ENCODE measurements at regions not wholly inside any gene's neighbourhood (a gene's known extent, or its start where the extent isn't known, plus 50 kb on each side); places are given as distances from the start of the nearest gene placed in this dataset.

GRCh38 chr13:97798836-97799235, 154.6 kb upstream of the IPO5 start:
- ATAC-seq (no peak), FAIRE-seq (no peak), DNase-seq (ENCODE audit: low read depth in 1 of 2, low spot score in 1 of 2) (no peak)
- ChIA-PET POLR2A (no interaction called here), CTCF (interaction anchor here (1.7 kb wide), 1 partner anchor 7 kb away, joined by 10 read pairs; no protein-coding TSS in a partner anchor)
- no peak for TF ChIP-seq ZFP36 (IDR thresholded peaks at IDR 0.05; ENCODE audit: borderline replicate concordance, partially characterized antibody)
- no peak for TF ChIP-seq NPAS2 (CRISPR knock-in tag; IDR thresholded peaks at IDR 0.05; ENCODE audit: borderline replicate concordance)
- TF ChIP-seq RARB (CRISPR knock-in tag; IDR thresholded peaks at IDR 0.05) = no peak
- no peak for TF ChIP-seq NFE2L2 (conservative IDR thresholded peaks at IDR 0.05; ENCODE audit: low read length)
- TF ChIP-seq JUNB (IDR thresholded peaks at IDR 0.05) = no peak
- no peak for TF ChIP-seq FOSB (CRISPR knock-in tag; IDR thresholded peaks at IDR 0.05)
- no peak for TF ChIP-seq REST (IDR thresholded peaks at IDR 0.05)
- no peak for TF ChIP-seq USF2 (IDR thresholded peaks at IDR 0.05)
- TF ChIP-seq EHMT2 (IDR thresholded peaks at IDR 0.05; ENCODE audit: low read depth) = no peak
- no peak for TF ChIP-seq HES2 (IDR thresholded peaks at IDR 0.05)
- TF ChIP-seq SREBF2 (IDR thresholded peaks at IDR 0.05) = no peak
- TF ChIP-seq MAX (IDR thresholded peaks at IDR 0.05) = no peak
- TF ChIP-seq HOXB5 (CRISPR knock-in tag; IDR thresholded peaks at IDR 0.05) = no peak
- TF ChIP-seq FOXS1 (CRISPR knock-in tag; IDR thresholded peaks at IDR 0.05) = no peak
- no peak for TF ChIP-seq RAD21 (conservative IDR thresholded peaks at IDR 0.05 in 1 of 2, IDR thresholded peaks at IDR 0.05 in 1 of 2)
- no peak for TF ChIP-seq HEYL (CRISPR knock-in tag; IDR thresholded peaks at IDR 0.05)
- Histone ChIP-seq H3K4me1 (no peaks in the 10 kb centered on the region), H3K4me2 (no peak overlapping the region), H3K27ac (no peak overlapping the region), H3K9me3 (no peaks in the 10 kb centered on the region), H3K4me3 (no peak overlapping the region)
- 54% methylated on average over 7 of the region's 7 CpGs for WGBS (ENCODE audit: missing lambda C conversion rate)

GRCh38 chr13:97802213-97802612, 151.3 kb upstream of the IPO5 start:
- DNase-seq (ENCODE audit: low read depth in 1 of 2, low spot score in 1 of 2) (no peak), ATAC-seq (no peak), FAIRE-seq (no peak)
- H3K4me2 ChIP-seq = no peak overlapping the region
- WGBS (ENCODE audit: missing lambda C conversion rate) = 64% methylated on average over 3 of the region's 3 CpGs
- CTCF ChIA-PET = no interaction called here
- no peaks in the 10 kb centered on the region for H3K4me1 ChIP-seq
- no peak overlapping the region for H3K27ac ChIP-seq
- TF ChIP-seq RARB (CRISPR knock-in tag; IDR thresholded peaks at IDR 0.05) (no peak), ESRRA (IDR thresholded peaks at IDR 0.05; ENCODE audit: borderline replicate concordance, low read length) (no peak), HES2 (IDR thresholded peaks at IDR 0.05) (no peak), ZSCAN20 (CRISPR knock-in tag; IDR thresholded peaks at IDR 0.05) (no peak), CHD2 (IDR thresholded peaks at IDR 0.05; ENCODE audit: low read length, partially characterized antibody) (no peak), CEBPB (IDR thresholded peaks at IDR 0.05) (no peak), PBX3 (IDR thresholded peaks at IDR 0.05) (no peak), NR3C1 (IDR thresholded peaks at IDR 0.05) (no peak), ZNF302 (CRISPR knock-in tag; IDR thresholded peaks at IDR 0.05) (no peak), NFE2L2 (conservative IDR thresholded peaks at IDR 0.05; ENCODE audit: low read length) (no peak), CBX8 (IDR thresholded peaks at IDR 0.05) (no peak)
- no peaks in the 10 kb centered on the region for H3K9me3 ChIP-seq
- no peak overlapping the region for H3K4me3 ChIP-seq
- POLR2A ChIA-PET = no interaction called here

All from A549 (cell line).